Dermis blood vessel endothelial cell (primary cell): ENCODE measurements at regions not wholly inside any gene's neighbourhood (a gene's known extent, or its start where the extent isn't known, plus 50 kb on each side); places are given as distances from the start of the nearest gene placed in this dataset.
A peak's percentile ranks its signal among the peaks of the same experiment; 100 is the strongest.
"Not testable (repeated sequence)": the region's sequence is repeated elsewhere in the genome, so short reads cannot be mapped to it uniquely, and the experiment has no call there.

Experiments used
- DNase-seq: peaks from one replicate; pipeline ENCODE4 v3.0.0; 2010

DNA sequence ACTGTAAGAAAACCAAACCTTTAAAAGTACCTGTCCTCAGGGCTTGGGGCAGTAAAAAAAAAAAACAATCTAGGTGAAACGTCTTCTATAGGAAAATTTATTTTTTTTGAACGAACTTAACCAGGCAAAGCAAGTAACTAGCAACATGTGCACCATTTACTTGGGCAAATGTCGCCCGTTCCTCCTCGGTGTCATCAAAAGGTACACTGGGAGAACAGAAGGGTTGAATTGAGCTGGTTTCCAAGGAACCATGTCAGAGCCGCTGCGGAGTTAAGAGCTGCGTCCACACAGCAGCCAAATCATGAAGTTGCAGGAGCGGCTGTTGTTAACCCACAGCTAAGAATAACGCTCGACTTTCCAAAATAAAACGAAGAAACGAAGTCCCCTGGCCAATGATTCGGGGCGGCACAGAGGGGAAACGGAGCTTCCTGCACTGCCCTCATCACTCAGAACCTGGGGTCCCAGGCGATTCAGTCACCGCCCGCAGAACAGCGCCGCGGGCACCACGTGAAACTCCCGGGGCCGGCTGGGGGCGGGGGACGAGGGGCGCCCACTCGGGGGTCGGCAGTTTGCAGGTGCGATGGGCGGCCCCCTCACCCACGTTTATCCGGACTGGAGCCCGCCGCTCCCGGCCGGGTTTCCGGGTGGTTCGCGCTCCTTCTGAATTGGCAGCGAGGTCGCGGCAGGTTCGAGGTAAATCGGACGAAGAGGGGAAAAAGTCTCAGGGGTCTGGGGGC lies 53.6 kb upstream of the PLGLB1 start:
- peak; percentile 13 for DNase-seq

- DNase-seq, result peak; percentile 61
These were observed 54.2 kb upstream of the PLGLB1 start for GRCh38 chr2:87075791-87076252.

- peak; percentile 89 for DNase-seq
These were observed 54.8 kb upstream of the PLGLB1 start for GRCh38 chr2:87076253-87077123.

- DNase-seq, result not testable (repeated sequence)
These were observed 55.4 kb upstream of the PLGLB1 start for GRCh38 chr2:87077124-87077446.

GRCh38 chr2:87081727-87082126 lies 60.1 kb upstream of the PLGLB1 start:
- DNase-seq, result not testable (repeated sequence)

GRCh38 chr2:87088079-87088478 lies 66.4 kb upstream of the PLGLB1 start:
- not testable (repeated sequence) for DNase-seq

- not testable (repeated sequence) for DNase-seq
These were observed 67.8 kb upstream of the PLGLB1 start for GRCh38 chr2:87089401-87089800.

DNA sequence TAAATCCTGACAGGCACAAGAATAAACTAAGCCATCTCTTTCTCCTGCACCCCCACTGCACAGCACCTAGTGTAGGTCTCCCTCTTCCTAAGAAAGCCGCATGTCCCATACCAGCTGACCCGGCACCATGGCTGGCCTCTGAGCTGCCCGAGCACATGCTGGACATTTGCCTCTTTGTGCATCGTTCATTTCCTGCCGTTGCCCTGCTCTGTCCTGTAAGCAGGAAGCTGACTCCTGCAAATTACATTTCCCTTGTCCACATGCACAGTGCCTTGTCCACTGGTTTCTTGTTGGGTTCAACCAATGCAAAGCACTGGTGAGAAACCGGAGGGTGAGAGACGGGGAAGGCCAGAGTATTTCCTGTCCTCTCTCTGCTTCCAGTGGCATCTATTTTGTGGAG lies 71.6 kb upstream of the PLGLB1 start:
- peak; percentile 2 for DNase-seq

DNA sequence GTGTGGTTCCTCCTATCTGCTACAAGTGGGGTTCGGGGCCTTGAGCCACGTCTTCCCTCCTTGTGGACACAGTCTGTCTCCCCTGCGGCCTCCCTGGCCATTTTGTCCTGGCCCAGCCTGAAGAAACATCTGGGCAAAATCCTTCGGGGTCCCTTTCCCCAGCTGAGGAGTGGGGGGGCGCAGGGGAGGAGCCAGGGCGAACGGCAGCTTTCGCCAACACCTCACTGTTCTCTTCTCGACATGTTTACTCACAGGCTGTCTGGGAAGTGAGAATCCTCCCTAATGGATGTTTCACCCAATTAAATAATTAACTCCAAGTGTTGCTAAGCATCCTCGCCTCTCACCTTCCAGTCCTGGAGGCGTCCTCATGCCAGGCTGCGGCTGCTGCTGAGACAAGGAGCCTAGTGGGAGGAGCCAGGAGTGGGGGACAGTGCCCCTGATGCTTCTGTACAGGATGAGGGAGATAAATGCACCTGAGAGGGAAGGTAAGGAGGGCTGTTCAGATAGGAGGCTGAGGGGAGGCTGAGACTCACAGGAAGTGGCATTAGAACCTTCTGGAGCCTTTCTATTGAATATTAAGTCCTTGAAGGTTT lies 72.4 kb upstream of the PLGLB1 start:
- DNase-seq, result not testable (repeated sequence)

DNA sequence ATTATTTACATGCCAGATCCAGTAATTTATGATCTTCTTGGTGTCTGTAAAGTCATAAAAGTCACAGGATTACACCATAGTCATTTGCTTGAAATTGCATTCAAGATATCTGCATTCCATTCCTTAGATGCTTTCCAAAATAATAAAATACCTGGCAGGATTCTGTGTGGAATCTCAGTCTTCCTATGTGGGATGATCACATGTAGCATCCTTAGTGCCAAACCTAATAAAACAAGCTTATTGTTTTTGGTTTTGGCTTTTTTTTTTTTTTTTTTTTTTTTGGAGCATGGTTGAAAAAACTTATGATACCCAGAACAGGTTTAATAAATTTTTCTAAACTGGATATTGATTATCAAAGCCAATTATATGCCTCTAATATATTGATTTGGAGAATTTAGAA lies 74.2 kb upstream of the PLGLB1 start:
- not testable (repeated sequence) for DNase-seq

DNA sequence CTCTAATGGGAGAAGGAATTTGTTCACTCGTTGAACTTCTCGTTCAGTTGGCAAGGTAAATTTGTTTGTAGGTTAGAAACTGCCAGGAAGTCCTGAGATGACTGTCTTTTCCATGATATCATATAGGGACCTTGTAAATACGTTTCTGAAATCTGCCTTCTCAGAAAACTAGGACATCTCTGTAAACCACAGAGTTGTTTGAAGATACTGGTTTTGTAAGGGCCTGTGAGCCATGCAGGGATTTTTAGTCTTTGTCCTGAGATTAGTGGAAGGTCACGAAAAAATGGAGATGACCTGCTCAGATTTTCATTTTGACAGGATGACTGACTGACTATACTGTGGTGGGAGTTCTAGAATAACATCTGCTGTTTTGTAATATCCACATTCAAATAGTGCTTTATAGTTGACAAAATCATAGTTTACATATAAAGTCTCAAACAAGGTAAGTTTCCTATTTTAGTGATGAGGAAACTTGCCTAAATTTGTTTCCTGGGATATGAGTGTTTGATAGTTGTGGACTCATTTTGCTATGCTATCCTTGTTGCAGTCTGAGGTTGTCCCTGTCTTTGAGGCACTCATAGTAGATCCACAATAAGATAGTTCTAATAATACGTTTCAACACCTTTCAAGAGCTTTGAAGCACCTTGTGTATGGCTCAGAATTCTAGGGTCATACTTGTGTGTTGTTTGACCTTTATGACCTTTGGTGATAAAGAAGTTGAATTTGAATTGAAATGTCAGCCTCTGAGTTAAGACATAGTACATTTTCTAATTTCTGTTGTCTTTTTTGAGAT lies 107.3 kb upstream of the PLGLB1 start:
- not testable (repeated sequence) for DNase-seq

- DNase-seq, result not testable (repeated sequence)
These were observed 110.9 kb upstream of the PLGLB1 start for GRCh38 chr2:87132577-87132976.

- not testable (repeated sequence) for DNase-seq
These were observed 130.3 kb upstream of the PLGLB1 start for GRCh38 chr2:87151835-87152493.

DNA sequence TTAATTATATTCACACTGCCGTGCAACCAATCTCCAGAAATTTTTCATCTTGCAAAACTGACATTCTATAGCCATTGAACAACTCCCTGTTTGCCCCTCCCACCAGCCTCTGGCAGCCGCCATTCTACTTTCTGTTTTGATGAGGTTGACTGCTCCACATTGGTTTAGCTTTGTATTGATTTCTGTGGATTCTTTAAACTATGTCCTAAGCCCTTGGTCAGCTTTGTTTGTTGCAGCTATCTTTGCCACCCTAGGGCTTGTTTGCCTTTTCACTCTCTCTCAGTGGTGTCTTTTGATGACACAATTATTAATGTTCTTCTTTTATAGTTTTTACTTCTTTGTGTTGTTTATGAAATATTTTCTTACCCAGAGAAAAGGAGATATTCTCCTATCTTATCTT lies 152.8 kb upstream of the PLGLB1 start:
- DNase-seq, result not testable (repeated sequence)

GRCh38 chr2:87183373-87183772 lies 161.7 kb upstream of the PLGLB1 start:
- DNase-seq, result not testable (repeated sequence)

DNA sequence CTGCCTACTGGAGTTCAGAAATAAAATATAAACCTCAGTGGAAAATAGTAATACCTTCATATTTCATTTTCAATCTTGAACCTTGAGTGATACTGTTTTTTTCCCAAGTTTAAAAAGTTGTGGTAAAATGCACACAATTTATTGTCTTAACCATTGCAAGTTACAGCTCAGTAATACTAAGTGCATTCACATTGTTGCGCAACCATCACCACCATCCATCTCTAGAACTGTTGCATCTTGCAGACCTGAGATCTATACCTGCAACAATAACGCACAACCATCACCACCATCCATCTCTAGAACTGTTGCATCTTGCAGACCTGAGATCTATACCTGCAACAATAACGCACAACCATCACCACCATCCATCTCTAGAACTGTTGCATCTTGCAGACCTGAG lies 162.6 kb upstream of the PLGLB1 start:
- not testable (repeated sequence) for DNase-seq

GRCh38 chr2:87189214-87189613 lies 167.6 kb upstream of the PLGLB1 start:
- DNase-seq, result not testable (repeated sequence)

GRCh38 chr2:87193336-87193735 lies 171.7 kb upstream of the PLGLB1 start:
- not testable (repeated sequence) for DNase-seq

DNA sequence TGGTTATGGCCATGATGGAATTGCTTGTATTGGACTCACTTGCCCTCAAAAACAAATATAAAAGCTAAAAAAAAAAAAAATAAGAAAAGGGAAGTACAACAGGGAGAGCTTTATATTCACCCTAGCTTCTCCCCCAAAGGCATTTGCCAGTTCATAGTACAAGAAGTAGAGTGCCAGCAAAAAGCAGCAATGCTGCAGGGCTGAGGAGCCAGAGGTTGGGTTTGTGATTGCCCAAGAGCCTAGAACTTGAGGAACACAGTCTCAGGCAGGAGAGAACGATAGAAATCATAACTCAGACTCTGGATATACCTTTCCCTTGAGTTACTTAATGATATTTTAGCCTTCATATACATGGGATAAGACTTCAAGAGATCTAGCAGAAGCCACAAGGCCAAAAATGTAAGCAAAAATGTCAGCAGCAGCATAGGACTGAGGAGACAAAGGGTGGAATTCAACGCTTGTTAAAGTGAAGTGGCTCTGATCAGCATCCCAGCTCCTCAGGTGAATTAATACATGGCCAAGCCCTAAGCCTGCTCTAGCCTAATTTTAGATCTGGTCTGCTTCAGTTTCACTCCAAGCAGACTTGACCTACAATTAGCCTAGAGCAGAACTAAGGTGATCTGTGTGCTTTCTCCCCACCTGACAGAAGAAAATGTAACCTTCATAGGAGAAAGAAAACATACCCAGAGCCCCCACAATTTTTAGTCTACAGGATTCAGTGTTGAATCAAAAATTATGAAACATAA lies 172.8 kb upstream of the PLGLB1 start:
- DNase-seq, result not testable (repeated sequence)

DNA sequence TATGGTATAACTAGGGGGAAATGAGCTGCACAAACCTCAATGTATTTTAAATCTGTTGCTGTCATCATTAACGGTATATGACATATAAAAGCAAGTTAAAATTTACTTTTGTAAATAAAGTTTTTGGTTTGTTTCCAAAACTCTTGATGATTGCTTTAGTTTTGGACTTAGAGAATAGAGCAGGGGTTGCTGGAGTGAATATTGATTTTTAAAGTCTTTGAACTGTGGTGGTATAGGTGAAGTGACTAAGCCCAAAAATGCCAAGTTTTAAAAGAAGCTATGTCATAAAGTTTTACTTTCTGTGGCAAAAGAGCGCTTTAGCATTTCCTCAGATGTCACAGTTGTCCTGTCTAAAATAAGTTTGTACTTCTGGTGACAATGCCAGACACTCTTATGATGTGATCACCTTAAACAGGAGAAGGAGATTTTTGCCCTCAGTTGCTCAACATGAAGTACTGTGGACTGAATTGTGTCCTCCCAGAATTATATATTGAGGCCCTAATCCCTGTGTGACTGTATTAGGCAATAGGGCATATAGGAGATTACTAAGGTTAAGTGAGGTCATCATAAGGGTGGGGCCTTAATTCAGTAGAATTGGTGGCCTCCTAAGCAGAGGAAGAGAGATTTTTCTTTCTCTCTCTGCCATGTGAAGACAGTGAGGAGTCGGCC lies 175.2 kb upstream of the PLGLB1 start:
- DNase-seq, result not testable (repeated sequence)

GRCh38 chr2:87198422-87198821 lies 176.8 kb upstream of the PLGLB1 start:
- not testable (repeated sequence) for DNase-seq
